ENCODE measurements at regions not wholly inside any gene's neighbourhood (a gene's known extent, or its start where the extent isn't known, plus 50 kb on each side); places are given as distances from the start of the nearest gene placed in this dataset.

DNA sequence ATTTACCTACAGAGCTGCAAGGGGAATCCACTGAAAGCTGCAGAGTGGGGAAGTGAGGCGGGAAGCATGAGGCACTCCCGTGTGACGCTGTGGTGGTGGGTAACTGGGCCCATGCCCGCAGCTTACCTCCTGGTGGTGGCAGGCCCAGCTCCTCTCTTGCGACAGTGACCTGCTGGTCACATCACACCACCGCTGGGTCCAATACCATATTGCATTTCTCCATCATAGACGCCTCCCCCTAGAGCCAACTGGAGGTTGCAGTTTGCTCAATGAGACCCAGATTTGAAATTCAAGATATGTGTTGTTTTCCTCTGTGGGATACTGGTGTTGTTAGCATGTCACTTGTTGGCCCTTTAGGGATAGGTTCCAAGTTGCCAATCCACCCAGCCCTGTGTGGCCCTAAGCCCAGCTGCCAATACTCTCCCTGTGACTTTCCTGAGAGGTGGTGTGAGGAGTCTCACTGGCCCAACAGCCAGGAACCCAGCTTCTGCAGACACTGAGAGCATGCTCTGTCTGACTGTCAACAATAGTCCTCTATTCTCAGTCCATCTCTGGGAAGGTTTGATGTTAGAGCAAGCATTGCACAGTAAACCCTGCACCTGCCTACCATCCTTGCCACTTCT, 428.3 kb downstream of the GADD45G start:
- TF ChIP-seq, protein P1, sequence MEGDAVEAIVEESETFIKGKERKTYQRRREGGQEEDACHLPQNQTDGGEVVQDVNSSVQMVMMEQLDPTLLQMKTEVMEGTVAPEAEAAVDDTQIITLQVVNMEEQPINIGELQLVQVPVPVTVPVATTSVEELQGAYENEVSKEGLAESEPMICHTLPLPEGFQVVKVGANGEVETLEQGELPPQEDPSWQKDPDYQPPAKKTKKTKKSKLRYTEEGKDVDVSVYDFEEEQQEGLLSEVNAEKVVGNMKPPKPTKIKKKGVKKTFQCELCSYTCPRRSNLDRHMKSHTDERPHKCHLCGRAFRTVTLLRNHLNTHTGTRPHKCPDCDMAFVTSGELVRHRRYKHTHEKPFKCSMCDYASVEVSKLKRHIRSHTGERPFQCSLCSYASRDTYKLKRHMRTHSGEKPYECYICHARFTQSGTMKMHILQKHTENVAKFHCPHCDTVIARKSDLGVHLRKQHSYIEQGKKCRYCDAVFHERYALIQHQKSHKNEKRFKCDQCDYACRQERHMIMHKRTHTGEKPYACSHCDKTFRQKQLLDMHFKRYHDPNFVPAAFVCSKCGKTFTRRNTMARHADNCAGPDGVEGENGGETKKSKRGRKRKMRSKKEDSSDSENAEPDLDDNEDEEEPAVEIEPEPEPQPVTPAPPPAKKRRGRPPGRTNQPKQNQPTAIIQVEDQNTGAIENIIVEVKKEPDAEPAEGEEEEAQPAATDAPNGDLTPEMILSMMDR (IDR thresholded peaks at IDR 0.05), result no peak
- no peak for TF ChIP-seq POLR2A (IDR thresholded peaks at IDR 0.05)
- TF ChIP-seq POLR2AphosphoS5 (IDR thresholded peaks at IDR 0.05), result no peak
- Histone ChIP-seq H3K4me1 (replicated peaks) (no peaks in the 10 kb centered on the region), H3K27me3 (replicated peaks; ENCODE audit: insufficient read depth) (no peaks in the 10 kb centered on the region), H3K36me3 (no peaks in the 10 kb centered on the region), H3K4me3 (no peak overlapping the region), H3K27ac (no peak overlapping the region), H3K9me3 (no peaks in the 10 kb centered on the region)
- WGBS, result 95% methylated on average over 7 of the region's 7 CpGs
- no peak for DNase-seq (ENCODE audit: low spot score)
- intact Hi-C loops (cut with DNase I), result no loop called here

DNA sequence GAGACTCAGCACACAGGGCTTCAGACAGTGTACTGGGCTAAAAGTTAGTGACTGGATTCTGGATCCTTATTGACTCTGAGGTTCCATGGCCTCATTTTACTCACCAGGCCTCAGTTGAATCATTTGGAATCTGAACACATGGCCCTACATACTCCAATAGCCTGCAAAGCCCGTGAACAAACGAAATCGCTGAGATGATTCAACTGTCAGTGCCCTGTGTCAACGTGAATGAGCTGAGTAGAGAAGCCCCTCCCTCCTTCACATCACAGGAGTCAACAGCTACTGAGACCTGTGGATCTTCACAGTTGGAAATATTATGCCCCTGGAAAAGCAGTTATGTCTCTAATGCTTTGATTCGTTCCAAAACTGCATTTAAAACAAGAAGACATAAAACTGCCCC, 429.3 kb downstream of the GADD45G start:
- Histone ChIP-seq H3K4me1 (replicated peaks) (no peaks in the 10 kb centered on the region), H3K27ac (no peak overlapping the region), H3K9me3 (no peaks in the 10 kb centered on the region), H3K36me3 (no peaks in the 10 kb centered on the region), H3K4me3 (no peak overlapping the region), H3K27me3 (replicated peaks; ENCODE audit: insufficient read depth) (no peaks in the 10 kb centered on the region)
- 80% methylated on average over 5 of the region's 5 CpGs for WGBS
- TF ChIP-seq, protein P1 (IDR thresholded peaks at IDR 0.05), result no peak
- no peak for TF ChIP-seq POLR2A (IDR thresholded peaks at IDR 0.05)
- TF ChIP-seq POLR2AphosphoS5 (IDR thresholded peaks at IDR 0.05), result no peak
- intact Hi-C loops (cut with DNase I), result no loop called here
- no peak for DNase-seq (ENCODE audit: low spot score)

GRCh38 chr9:90035471-90035870, 430.7 kb downstream of the GADD45G start:
- no peak for DNase-seq (ENCODE audit: low spot score)
- TF ChIP-seq POLR2A (IDR thresholded peaks at IDR 0.05) (no peak), POLR2AphosphoS5 (IDR thresholded peaks at IDR 0.05) (no peak)
- TF ChIP-seq, protein P1 (IDR thresholded peaks at IDR 0.05), result no peak
- no peaks in the 10 kb centered on the region for H3K27me3 ChIP-seq (replicated peaks; ENCODE audit: insufficient read depth)
- no peak overlapping the region for H3K27ac ChIP-seq
- H3K4me1 ChIP-seq (replicated peaks), result no peaks in the 10 kb centered on the region
- intact Hi-C loops (cut with DNase I), result no loop called here
- no peak overlapping the region for H3K4me3 ChIP-seq
- no peaks in the 10 kb centered on the region for H3K36me3 ChIP-seq
- WGBS, result 92% methylated on average over 2 of the region's 2 CpGs
- H3K9me3 ChIP-seq, result no peaks in the 10 kb centered on the region

GRCh38 chr9:90037146-90037797, 432.5 kb downstream of the GADD45G start:
- WGBS, result 97% methylated on average over 11 of the region's 11 CpGs
- no peak for DNase-seq (ENCODE audit: low spot score)

More at GRCh38 chr9:90037146-90037797, 432.5 kb downstream of the GADD45G start:
- H3K27me3 ChIP-seq (replicated peaks; ENCODE audit: insufficient read depth), result no peaks in the 10 kb centered on the region
- no peaks in the 10 kb centered on the region for H3K36me3 ChIP-seq
- H3K27ac ChIP-seq, result no peak overlapping the region
- H3K4me3 ChIP-seq, result no peak overlapping the region
- intact Hi-C loops (cut with DNase I), result no loop called here
- H3K9me3 ChIP-seq, result no peaks in the 10 kb centered on the region
- no peaks in the 10 kb centered on the region for H3K4me1 ChIP-seq (replicated peaks)
- TF ChIP-seq POLR2AphosphoS5 (IDR thresholded peaks at IDR 0.05) (no peak), POLR2A (IDR thresholded peaks at IDR 0.05) (no peak)
- TF ChIP-seq, protein P1 (IDR thresholded peaks at IDR 0.05), result no peak
